HUDEP-2 (cell line): ENCODE measurements at regions not wholly inside any gene's neighbourhood (a gene's known extent, or its start where the extent isn't known, plus 50 kb on each side); places are given as distances from the start of the nearest gene placed in this dataset.

Source experiments
- DNase-seq, 76 experiments: peaks; one replicate each; lab custom pipeline; 2025; ENCODE audit not compliant: unreplicated experiment in 76 of 76; lab: John Stamatoyannopoulos, UW

- no peak for DNase-seq
Measured at GRCh38 chr10:83153714-83154113, 985.6 kb upstream of the GHITM start.

GRCh38 chr10:83164156-83164555 lies 975.2 kb upstream of the GHITM start:
- no peak for DNase-seq

DNA sequence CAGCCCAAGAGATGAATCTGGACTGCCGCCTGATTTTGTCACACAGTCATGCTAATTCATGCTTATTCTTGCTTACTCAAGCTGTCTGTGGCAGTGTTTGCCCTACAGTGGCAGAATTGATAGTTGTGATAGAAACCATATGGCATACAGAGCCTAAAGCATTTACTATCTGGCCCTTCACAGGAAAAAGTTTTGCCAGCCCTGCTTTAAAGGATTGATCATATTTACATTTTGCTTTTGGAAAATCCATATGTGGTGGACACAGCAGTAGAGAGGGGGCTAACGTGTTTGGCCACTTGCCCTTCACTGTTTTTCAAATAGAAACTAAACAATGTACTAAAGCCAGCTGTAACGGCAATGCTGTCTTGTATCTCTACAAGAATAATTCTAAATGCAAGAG lies 974.0 kb upstream of the GHITM start:
- DNase-seq: no peak

DNA sequence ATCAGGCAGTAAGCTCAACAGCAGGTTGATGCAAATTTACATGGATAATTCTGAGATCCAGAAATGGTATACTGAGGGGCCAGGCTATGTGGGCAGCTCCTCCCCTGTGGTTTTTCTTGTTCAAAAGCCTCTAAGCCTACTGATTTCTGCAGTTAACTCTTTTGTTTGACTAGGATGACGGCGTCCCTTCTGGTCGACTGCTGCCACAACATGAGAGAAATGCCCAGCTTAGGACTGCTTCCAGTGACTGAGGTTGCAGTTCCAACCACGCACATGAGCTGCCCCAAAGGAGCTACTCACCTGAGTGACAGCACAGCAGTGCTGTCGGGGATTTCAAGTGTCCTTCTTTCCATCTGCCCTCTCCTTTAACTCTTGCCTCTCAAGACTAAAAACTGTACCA lies 973.0 kb upstream of the GHITM start:
- no peak for DNase-seq

DNA sequence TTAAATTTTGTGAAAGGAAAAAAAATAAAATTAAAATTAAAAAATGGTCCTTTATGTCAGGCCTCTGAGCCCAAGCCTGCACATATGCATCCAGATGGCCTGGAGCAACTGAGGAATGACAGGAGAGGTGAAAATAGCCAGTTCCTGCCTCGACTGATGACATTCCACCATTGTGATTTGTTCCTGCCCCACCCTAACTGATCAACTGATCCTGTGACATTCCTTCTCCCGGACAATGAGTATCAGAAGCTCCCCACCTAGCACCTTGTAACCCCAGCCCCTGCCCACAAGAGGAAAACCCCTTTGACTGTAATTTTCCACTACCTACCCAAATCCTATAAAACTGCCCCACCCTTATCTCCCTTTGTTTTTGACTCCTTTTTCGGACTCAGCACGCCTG lies 972.2 kb upstream of the GHITM start:
- no peak for DNase-seq

DNA sequence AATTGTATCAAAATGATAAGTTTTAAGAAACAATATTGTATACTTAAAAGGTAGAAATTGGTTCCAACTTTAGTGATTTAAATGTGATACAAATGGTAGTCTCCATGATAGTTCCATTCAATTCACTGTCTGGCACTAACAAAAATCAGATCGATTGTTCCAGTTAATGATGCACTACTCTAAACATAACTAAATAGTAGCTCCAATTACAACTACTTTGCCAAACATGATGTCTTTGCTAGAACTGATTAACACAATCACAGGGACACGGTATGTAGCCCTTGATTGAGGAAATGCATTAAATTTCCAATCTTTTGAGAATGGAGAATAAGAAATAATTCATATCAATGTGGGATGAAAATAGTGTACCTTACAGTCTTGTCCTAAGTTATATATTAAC lies 962.4 kb upstream of the GHITM start:
- no peak for DNase-seq

GRCh38 chr10:83178526-83178925 lies 960.8 kb upstream of the GHITM start:
- no peak for DNase-seq

GRCh38 chr10:83179371-83179770 lies 959.9 kb upstream of the GHITM start:
- DNase-seq: no peak

DNA sequence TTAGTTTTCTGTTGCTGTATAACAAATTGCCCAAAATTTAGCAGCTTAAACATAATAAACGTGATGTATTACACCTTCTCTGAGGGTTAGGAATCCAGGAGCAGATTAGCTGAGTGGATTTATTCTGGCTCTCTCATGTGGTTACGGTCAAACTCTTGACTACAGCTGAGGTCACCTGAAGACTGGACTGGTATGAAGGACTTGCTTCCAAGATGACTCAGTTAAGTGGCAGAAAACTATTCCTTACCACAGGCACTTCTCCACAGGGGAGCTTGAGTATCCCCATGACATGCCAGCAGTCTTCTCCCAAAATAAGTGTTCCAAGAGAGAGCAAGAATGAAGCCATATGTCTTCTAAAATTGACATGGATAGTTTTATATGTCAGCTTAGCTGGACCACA lies 957.2 kb upstream of the GHITM start:
- no peak for DNase-seq

DNA sequence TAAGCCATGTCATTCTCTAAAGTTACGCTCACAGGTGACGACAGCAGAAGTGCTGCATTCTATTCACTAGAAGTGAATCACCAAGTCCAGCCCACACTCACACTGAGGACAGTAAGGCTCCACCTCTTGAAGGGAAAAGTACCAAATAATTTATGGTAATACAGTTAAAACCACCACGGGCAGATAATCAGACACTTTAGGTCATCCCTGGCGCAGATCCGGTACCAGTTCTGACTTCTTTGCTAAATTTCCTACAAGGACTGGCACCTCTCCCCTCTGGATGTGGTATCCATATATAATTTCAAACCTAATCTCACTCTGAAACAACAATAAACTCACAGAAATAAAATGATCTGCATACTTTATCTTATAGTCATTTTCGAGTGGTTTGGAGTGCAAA lies 954.7 kb upstream of the GHITM start:
- DNase-seq: no peak

DNA sequence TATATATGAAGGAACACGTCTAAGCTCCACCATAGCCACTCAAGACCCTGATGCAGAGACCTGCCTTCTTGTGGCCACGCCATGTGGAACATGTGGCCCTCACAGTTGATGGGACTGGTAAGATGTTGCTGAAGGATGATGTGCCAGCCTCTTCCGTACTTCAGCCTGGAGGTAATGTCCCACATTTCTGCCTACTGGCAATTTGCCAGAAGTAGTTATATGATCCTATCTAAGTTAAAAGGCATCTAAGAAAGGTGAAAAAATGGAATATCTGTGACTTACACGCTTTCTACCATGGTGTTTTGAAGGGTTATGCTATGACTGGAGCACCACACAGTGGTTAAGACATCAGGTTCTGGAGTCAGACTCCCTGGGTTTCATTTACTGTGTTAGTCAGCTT lies 948.7 kb upstream of the GHITM start:
- no peak for DNase-seq

GRCh38 chr10:83193026-83193425 lies 946.3 kb upstream of the GHITM start:
- DNase-seq: no peak

DNA sequence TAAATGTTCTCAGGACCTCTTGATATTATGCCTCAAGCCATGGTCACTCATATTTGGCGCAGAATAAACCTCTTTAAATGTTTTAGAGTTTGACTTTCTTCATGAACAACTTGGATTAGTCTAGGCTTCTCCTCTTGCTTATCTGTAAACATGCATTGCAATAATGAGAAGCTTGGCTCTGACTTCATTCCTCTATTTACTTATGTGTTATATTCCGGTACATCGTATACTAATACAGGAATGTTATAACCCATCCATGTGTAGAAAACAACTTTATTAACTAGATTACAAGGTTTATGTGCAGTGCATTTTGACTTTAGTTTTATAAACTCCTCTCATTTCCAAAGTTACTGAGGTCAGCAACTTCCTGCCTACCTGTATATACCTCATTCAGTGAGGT lies 944.3 kb upstream of the GHITM start:
- DNase-seq: no peak

DNA sequence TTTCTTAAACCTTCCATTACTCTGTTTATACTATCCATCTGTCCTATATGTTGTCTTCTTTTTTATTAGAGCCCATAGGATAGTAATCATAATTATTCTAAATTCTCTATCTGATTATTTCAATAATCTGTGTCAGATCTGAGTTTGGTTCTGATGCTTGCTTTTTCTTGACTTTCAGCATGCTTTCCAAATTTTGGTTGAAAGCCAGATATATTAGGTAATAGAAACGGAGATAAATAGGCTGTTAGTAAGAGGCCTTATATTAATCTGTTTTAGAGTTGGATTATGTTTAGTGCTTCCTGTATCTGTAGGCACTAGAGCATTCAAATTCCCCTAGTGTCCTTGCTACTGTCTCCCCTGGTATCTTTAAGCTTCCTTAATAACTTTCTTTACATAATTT lies 939.9 kb upstream of the GHITM start:
- no peak for DNase-seq

DNA sequence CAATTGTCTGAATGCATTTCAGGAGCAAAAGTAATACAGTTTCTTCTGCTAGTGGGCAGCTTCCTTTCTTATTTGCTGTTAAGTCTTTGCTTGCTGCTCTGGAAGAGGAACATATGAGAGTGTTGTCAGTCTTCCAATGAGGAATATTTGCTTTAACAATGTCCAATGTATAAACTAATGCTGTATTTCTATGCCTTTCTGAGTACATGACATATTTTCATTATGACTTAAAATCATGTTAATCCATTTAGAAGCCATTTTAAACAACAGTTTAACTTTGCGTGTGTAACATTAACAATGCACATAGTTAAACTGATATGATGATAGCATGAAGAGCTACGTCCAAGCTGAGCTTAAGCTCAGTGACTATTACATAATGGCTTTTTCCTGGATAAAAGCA lies 933.4 kb upstream of the GHITM start:
- no peak for DNase-seq

DNA sequence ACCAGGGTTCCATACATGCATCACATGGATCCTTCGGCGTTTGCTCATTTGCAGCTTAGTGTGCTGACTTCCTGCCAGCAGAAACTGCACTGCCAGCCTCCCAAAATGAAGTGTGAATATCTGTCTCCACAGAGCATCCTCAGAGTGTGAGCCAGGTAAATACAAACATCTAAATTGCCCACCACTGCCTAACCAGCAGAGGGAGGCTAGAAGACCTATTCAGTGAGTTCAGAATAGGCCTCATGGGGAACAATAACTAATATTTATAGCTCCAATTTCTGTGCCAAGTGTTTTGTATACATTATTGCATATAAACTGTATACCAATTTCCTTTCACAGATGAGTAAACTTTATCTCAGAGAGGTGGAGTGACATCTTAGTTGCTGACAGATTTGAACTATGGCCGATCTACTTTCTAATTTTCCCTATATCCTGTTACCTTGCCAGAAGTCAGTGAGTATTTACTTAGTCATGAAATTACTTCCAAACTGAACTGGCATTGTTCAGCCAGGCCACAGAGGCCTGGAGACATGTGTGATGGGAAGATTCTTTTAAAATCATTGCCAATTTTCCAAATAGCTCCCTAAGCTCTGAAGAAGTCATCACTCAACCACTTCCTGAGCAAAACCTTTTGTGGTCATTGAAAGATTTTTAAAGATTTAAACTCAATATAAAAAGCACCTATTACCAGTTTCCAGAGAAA lies 926.5 kb upstream of the GHITM start:
- DNase-seq: no peak

GRCh38 chr10:83214136-83214535 lies 925.2 kb upstream of the GHITM start:
- DNase-seq: no peak

- no peak for DNase-seq
Measured at GRCh38 chr10:83218205-83218604, 921.1 kb upstream of the GHITM start.

DNA sequence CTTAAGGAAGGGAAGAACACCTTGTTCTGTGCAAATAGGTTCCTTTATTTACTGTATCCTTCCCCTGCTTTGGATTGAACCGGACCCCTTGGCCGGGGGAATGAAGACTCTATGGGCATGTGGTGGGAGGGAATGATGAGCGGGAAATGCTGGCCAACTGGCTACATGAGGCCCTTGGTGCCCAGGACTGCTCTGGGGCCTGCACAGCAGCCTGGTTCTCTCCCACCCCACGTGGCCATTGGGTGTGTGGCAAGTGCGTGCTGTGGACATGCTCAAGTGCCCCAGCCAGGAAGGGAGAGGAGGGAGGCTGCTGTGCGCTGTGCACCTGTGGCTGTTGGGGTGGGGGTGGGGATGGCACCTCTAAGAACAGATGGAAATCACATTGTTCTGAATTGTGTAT lies 917.0 kb upstream of the GHITM start:
- DNase-seq: no peak

DNA sequence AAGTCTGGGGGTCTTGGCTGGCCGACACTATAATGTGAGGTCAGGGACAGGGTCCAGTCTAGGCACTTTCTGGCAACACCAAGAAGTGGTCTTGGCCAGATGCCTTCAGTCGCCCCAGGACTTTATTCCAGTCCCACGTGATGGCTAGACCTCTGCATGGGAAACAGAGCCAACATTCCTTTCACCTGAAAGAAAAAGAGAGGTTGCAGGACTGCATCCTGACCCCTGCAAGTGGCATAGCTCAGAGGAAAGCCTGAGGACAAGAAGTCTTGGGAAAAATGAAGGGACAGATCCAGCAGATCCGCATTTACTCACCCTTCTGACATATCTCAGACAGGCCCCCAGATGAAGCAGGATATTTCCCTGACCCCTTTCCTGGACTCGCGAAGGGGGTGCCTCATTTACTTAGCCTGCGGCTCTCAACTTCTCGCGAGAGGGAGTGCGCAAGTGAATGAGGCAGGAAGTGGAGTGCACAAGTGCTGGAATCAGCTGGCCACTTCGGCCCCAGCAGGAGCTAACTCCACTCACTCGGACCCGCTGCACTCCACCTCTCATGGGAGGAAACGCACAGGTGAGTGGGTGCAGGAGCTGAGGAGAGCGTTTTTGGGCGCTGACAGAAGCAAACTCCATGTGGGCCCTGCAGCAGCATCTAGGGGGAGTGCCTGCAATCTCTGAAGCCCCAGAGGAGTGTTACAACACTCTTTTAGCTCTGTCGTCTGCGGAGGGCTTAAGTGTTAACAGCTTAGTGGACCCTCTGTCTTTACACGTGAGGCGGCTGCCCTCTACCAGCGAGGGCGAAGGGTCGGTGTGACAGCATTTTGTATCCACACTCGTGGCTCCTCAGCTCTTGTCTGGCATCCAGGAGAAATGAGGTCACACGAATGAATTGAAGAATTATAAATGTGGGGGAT lies 916.2 kb upstream of the GHITM start:
- no peak for DNase-seq

- no peak for DNase-seq
Measured at GRCh38 chr10:83225781-83226180, 913.5 kb upstream of the GHITM start.

- no peak for DNase-seq
Measured at GRCh38 chr10:83229991-83230390, 909.3 kb upstream of the GHITM start.
